ENCODE measurements at regions not wholly inside any gene's neighbourhood (a gene's known extent, or its start where the extent isn't known, plus 50 kb on each side); places are given as distances from the start of the nearest gene placed in this dataset.

DNA sequence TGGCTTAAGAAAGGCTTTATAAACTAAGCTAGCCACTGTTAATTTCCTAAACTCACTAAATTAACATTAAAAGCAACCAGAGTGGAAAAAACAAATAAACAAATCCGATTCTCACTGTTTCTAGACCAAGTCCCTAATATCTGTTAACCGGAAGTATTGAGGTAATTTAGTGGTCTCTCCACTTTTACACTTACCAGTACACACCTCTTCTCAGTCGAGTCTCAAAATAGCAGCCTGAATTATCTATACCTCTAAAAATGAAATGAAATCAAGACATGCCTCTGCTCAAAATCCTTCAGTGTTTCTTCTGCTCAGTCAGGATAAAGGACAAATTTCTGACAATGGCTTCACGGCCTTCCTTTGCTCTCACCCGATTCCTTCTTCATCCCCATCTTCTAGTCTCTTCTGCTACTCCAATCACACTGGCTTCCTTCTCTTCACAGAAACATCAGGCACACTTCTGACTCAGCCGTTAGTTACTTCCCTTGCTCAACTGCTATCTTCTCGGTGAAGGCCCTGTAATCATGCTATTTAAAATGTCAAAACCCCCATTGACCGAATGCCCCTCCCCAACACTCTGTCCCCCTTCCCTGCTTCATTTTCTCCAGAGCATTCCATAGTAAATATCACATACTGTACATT lies 161.3 kb downstream of the KITLG start:
- ChIA-PET CTCF (no interaction called here), POLR2A (no interaction called here)
- Histone ChIP-seq H3K4me3 (ENCODE audit: low read depth, low read length) (no peak overlapping the region), H3K4me1 (no peaks in the 10 kb centered on the region), H3K9me3 (no peaks in the 10 kb centered on the region), H3K36me3 (ENCODE audit: control insufficient read depth, insufficient read depth, low read length) (no peaks in the 10 kb centered on the region), H3K27me3 (replicated peaks; ENCODE audit: control insufficient read depth, insufficient read depth, low read length) (no peaks in the 10 kb centered on the region)
- H3K27ac Mint-ChIP-seq (ENCODE audit: unreplicated experiment): no peak overlapping the region
- no peak for DNase-seq
- TF ChIP-seq, protein P1, sequence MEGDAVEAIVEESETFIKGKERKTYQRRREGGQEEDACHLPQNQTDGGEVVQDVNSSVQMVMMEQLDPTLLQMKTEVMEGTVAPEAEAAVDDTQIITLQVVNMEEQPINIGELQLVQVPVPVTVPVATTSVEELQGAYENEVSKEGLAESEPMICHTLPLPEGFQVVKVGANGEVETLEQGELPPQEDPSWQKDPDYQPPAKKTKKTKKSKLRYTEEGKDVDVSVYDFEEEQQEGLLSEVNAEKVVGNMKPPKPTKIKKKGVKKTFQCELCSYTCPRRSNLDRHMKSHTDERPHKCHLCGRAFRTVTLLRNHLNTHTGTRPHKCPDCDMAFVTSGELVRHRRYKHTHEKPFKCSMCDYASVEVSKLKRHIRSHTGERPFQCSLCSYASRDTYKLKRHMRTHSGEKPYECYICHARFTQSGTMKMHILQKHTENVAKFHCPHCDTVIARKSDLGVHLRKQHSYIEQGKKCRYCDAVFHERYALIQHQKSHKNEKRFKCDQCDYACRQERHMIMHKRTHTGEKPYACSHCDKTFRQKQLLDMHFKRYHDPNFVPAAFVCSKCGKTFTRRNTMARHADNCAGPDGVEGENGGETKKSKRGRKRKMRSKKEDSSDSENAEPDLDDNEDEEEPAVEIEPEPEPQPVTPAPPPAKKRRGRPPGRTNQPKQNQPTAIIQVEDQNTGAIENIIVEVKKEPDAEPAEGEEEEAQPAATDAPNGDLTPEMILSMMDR (IDR thresholded peaks at IDR 0.05; ENCODE audit: insufficient read depth in 1 of 2, low read depth in 1 of 2, low read length in 1 of 2, severe bottlenecking in 1 of 2, unreplicated experiment in 1 of 2): no peak
- no peaks in the 10 kb centered on the region for H3K9me3 Mint-ChIP-seq (ENCODE audit: unreplicated experiment)
- H3K4me3 Mint-ChIP-seq (ENCODE audit: unreplicated experiment): no peak overlapping the region
- H3K36me3 Mint-ChIP-seq (ENCODE audit: insufficient read depth, unreplicated experiment): no peaks in the 10 kb centered on the region
- H3K27me3 Mint-ChIP-seq (ENCODE audit: insufficient read depth, unreplicated experiment): no peaks in the 10 kb centered on the region
- peaks cover 4% of the 10 kb centered on the region for H3K4me1 Mint-ChIP-seq (ENCODE audit: low read depth, unreplicated experiment)
- no TSS peak for BruUV-seq (replicated peaks)
- intact Hi-C loops (cut with micrococcal nuclease; ENCODE audit: unreplicated experiment): no loop called here

DNA sequence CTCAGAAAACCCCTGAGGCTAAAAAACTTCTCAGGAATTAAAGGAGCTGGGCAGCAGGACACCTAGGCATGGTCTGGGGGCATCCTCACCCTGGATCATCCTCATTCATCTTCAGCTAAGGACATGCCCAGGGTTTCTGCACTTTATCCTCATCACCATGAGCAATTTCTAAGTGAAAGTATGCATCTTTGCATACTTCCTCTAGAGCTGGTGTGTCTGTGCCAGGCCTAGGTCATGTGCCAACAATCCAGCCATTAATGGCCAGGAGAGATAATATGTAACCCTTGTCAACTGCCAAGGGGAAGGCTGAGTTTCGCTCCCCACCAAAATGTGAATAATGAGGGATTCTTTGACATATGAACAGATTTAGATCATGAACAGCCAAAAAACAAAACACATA lies 160.5 kb downstream of the KITLG start:
- H3K4me1 Mint-ChIP-seq (ENCODE audit: low read depth, unreplicated experiment): peaks cover 4% of the 10 kb centered on the region
- CTCF ChIA-PET: no interaction called here
- POLR2A ChIA-PET: no interaction called here

DNA sequence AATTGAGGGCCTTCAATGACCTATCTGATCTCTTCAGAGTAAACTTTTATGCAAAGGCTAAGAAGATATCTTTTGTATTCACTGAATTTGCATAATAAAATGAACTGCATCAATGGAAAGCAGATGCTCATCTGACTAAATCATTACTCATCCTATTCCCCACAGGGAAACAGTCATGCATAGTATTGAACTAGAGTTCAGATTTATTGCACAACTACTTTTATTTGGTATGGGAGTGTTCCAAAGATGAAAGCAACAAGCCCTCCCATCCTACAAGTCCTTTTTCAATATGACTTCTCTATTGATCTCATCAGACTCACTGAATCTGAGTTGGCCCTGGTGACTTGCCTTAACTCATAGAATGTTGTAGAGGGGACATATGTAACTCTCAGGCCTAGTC lies 159.8 kb downstream of the KITLG start:
- intact Hi-C loops (cut with micrococcal nuclease; ENCODE audit: unreplicated experiment): no loop called here
- H3K9me3 ChIP-seq: no peaks in the 10 kb centered on the region
- H3K27me3 Mint-ChIP-seq (ENCODE audit: insufficient read depth, unreplicated experiment): no peaks in the 10 kb centered on the region
- ChIA-PET POLR2A (no interaction called here), CTCF (no interaction called here)
- H3K9me3 Mint-ChIP-seq (ENCODE audit: unreplicated experiment): no peaks in the 10 kb centered on the region
- no peaks in the 10 kb centered on the region for H3K36me3 Mint-ChIP-seq (ENCODE audit: insufficient read depth, unreplicated experiment)
- no peak for DNase-seq
- no peak overlapping the region for H3K4me3 Mint-ChIP-seq (ENCODE audit: unreplicated experiment)
- TF ChIP-seq, protein P1 (IDR thresholded peaks at IDR 0.05; ENCODE audit: insufficient read depth in 1 of 2, low read depth in 1 of 2, low read length in 1 of 2, severe bottlenecking in 1 of 2, unreplicated experiment in 1 of 2): no peak
- peaks cover 4% of the 10 kb centered on the region for H3K4me1 Mint-ChIP-seq (ENCODE audit: low read depth, unreplicated experiment)
- H3K27ac Mint-ChIP-seq (ENCODE audit: unreplicated experiment): no peak overlapping the region
- no peaks in the 10 kb centered on the region for H3K27me3 ChIP-seq (replicated peaks; ENCODE audit: control insufficient read depth, insufficient read depth, low read length)
- BruUV-seq (replicated peaks): no TSS peak
- no peak overlapping the region for H3K4me3 ChIP-seq (ENCODE audit: low read depth, low read length)
- H3K36me3 ChIP-seq (ENCODE audit: control insufficient read depth, insufficient read depth, low read length): no peaks in the 10 kb centered on the region
- no peaks in the 10 kb centered on the region for H3K4me1 ChIP-seq

More for the DNA sequence above, 160.5 kb downstream of the KITLG start:
- no TSS peak for BruUV-seq (replicated peaks)
- no peak overlapping the region for H3K27ac Mint-ChIP-seq (ENCODE audit: unreplicated experiment)
- H3K27me3 Mint-ChIP-seq (ENCODE audit: insufficient read depth, unreplicated experiment): no peaks in the 10 kb centered on the region
- TF ChIP-seq, protein P1 (IDR thresholded peaks at IDR 0.05; ENCODE audit: insufficient read depth in 1 of 2, low read depth in 1 of 2, low read length in 1 of 2, severe bottlenecking in 1 of 2, unreplicated experiment in 1 of 2): no peak
- H3K4me3 ChIP-seq (ENCODE audit: low read depth, low read length): no peak overlapping the region
- no peak overlapping the region for H3K4me3 Mint-ChIP-seq (ENCODE audit: unreplicated experiment)
- no peaks in the 10 kb centered on the region for H3K27me3 ChIP-seq (replicated peaks; ENCODE audit: control insufficient read depth, insufficient read depth, low read length)
- intact Hi-C loops (cut with micrococcal nuclease; ENCODE audit: unreplicated experiment): no loop called here
- no peaks in the 10 kb centered on the region for H3K36me3 Mint-ChIP-seq (ENCODE audit: insufficient read depth, unreplicated experiment)
- no peak for DNase-seq
- H3K9me3 ChIP-seq: no peaks in the 10 kb centered on the region
- no peaks in the 10 kb centered on the region for H3K4me1 ChIP-seq
- no peaks in the 10 kb centered on the region for H3K9me3 Mint-ChIP-seq (ENCODE audit: unreplicated experiment)
- no peaks in the 10 kb centered on the region for H3K36me3 ChIP-seq (ENCODE audit: control insufficient read depth, insufficient read depth, low read length)
